ENCODE measurements at regions not wholly inside any gene's neighbourhood (a gene's known extent, or its start where the extent isn't known, plus 50 kb on each side); places are given as distances from the start of the nearest gene placed in this dataset.

DNA sequence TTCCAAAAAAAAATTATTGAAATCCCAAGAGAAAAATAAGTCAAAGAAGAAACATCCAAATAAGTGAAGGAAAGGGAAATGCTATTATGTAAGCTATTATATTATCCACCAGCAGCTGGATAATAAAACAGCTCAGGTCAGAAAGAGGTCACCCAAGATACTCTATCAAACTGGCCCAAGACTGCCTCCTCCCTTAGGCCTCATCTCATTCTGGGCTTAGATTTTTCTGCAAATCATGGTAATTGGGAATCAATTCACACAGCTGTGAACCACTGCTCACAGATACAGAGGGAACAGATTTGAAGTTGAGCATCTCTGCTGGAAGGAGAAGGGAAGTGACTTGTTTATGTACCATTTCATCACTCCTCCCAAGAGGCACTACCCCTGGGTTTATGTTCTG lies 294.6 kb upstream of the DPPA4 start:
- TF ChIP-seq, protein P1, sequence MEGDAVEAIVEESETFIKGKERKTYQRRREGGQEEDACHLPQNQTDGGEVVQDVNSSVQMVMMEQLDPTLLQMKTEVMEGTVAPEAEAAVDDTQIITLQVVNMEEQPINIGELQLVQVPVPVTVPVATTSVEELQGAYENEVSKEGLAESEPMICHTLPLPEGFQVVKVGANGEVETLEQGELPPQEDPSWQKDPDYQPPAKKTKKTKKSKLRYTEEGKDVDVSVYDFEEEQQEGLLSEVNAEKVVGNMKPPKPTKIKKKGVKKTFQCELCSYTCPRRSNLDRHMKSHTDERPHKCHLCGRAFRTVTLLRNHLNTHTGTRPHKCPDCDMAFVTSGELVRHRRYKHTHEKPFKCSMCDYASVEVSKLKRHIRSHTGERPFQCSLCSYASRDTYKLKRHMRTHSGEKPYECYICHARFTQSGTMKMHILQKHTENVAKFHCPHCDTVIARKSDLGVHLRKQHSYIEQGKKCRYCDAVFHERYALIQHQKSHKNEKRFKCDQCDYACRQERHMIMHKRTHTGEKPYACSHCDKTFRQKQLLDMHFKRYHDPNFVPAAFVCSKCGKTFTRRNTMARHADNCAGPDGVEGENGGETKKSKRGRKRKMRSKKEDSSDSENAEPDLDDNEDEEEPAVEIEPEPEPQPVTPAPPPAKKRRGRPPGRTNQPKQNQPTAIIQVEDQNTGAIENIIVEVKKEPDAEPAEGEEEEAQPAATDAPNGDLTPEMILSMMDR (conservative IDR thresholded peaks at IDR 0.05; ENCODE audit: low read depth, low read length) = no peak
- TF ChIP-seq EZH2 (IDR thresholded peaks at IDR 0.05; ENCODE audit: borderline replicate concordance, low read depth, low read length, poor library complexity, severe bottlenecking) = no peak

Data from A673 (cell line).